Astrocyte (in vitro differentiated cells and primary cell): ENCODE measurements at regions not wholly inside any gene's neighbourhood (a gene's known extent, or its start where the extent isn't known, plus 50 kb on each side); places are given as distances from the start of the nearest gene placed in this dataset.
"Not testable (repeated sequence)": the region's sequence is repeated elsewhere in the genome, so short reads cannot be mapped to it uniquely, and the experiment has no call there.

Source experiments
- DNase-seq: peaks from one replicate; pipeline ENCODE4 v3.0.0-alpha.2; 2010; ENCODE audit warnings: low read depth
- FAIRE-seq: peaks from 2 replicates; lab custom pipeline; 2011; peaks lifted over from hg19 to GRCh38; lab: Jason Lieb, UNC
- H2AFZ ChIP-seq: 2 replicates; pipeline ENCODE4 v1.6.0; 2012; ENCODE audit warnings: low read depth, low read length, inconsistent platforms
- H3K27ac ChIP-seq: 2 replicates; pipeline ENCODE4 v1.5.1; 2011; ENCODE audit warnings: low read depth, low read length, inconsistent platforms
- H3K27me3 ChIP-seq: 2 replicates; pipeline ENCODE4 v1.6.0; 2011; ENCODE audit warnings: low read length, inconsistent platforms; ENCODE audit not compliant: insufficient read depth
- H3K36me3 ChIP-seq: 2 replicates; pipeline ENCODE4 v1.5.1; 2011; ENCODE audit warnings: low read length, inconsistent platforms; ENCODE audit not compliant: insufficient read depth
- H3K4me1 ChIP-seq: 2 replicates; pipeline ENCODE4 v1.5.1; 2011; ENCODE audit warnings: low read length, inconsistent platforms; ENCODE audit not compliant: insufficient read depth
- H3K4me2 ChIP-seq: 2 replicates; pipeline ENCODE4 v1.6.0; 2012; ENCODE audit warnings: low read length, inconsistent platforms
- H3K4me3 ChIP-seq: 2 replicates; pipeline ENCODE4 v1.5.1; 2011; ENCODE audit warnings: low read depth, mild to moderate bottlenecking, low read length, inconsistent platforms; ENCODE audit not compliant: insufficient read depth
- H3K79me2 ChIP-seq: 2 replicates; pipeline ENCODE4 v1.6.0; 2012; ENCODE audit warnings: mild to moderate bottlenecking, low read length, inconsistent platforms; ENCODE audit not compliant: insufficient read depth
- H3K9ac ChIP-seq: 2 replicates; pipeline ENCODE4 v1.6.0; 2012; ENCODE audit warnings: mild to moderate bottlenecking, low read length, inconsistent platforms
- H3K9me3 ChIP-seq: 2 replicates; pipeline ENCODE4 v1.5.1; 2012; ENCODE audit warnings: low read depth, mild to moderate bottlenecking, low read length, inconsistent platforms; ENCODE audit not compliant: insufficient read depth
- H4K20me1 ChIP-seq: 2 replicates; pipeline ENCODE4 v1.6.0; 2012; ENCODE audit warnings: low read length, inconsistent platforms; ENCODE audit not compliant: insufficient read depth
- H3K27ac Mint-ChIP-seq: one replicate; pipeline ENCODE4 v1.8.0; 2021; ENCODE audit warnings: mild to moderate bottlenecking, mixed read lengths; ENCODE audit not compliant: unreplicated experiment
- H3K27me3 Mint-ChIP-seq: one replicate; pipeline ENCODE4 v1.8.0; 2021; ENCODE audit warnings: low read depth, mixed read lengths; ENCODE audit not compliant: unreplicated experiment
- H3K36me3 Mint-ChIP-seq: one replicate; pipeline ENCODE4 v1.8.0; 2021; ENCODE audit warnings: low read depth, mixed read lengths; ENCODE audit not compliant: unreplicated experiment
- H3K4me1 Mint-ChIP-seq: one replicate; pipeline ENCODE4 v1.8.0; 2021; ENCODE audit warnings: low read depth, mixed read lengths; ENCODE audit not compliant: unreplicated experiment
- H3K4me3 Mint-ChIP-seq: one replicate; pipeline ENCODE4 v1.8.0; 2021; ENCODE audit warnings: mild to moderate bottlenecking, moderate library complexity, mixed read lengths; ENCODE audit not compliant: unreplicated experiment
- H3K9me3 Mint-ChIP-seq: one replicate; pipeline ENCODE4 v1.8.0; 2021; ENCODE audit warnings: mild to moderate bottlenecking, mixed read lengths; ENCODE audit not compliant: unreplicated experiment
- CTCF ChIP-seq: IDR thresholded peaks from 2 replicates; pipeline ENCODE4 v1.5.1; 2011; ENCODE audit warnings: low read depth, mild to moderate bottlenecking, inconsistent platforms, low read length, moderate library complexity; ENCODE audit not compliant: insufficient read depth
- EZH2 ChIP-seq: IDR thresholded peaks from 2 replicates; pipeline ENCODE4 v1.6.1; 2012; ENCODE audit warnings: mild to moderate bottlenecking, low read length, inconsistent platforms; ENCODE audit not compliant: insufficient read depth

GRCh38 chr17:62300697-62301096 lies 79.7 kb upstream of the EFCAB3 start:
- no peak for TF ChIP-seq EZH2
- TF ChIP-seq CTCF = no peak
- no peaks in the 10 kb centered on the region for H3K27me3 ChIP-seq
- no peaks in the 10 kb centered on the region for H4K20me1 ChIP-seq
- H3K4me1 ChIP-seq = no peaks in the 10 kb centered on the region
- no peaks in the 10 kb centered on the region for H3K79me2 ChIP-seq
- H3K9ac ChIP-seq = no peak overlapping the region
- no peak for FAIRE-seq
- Mint-ChIP-seq H3K4me1 (no peaks in the 10 kb centered on the region), H3K9me3 (peaks cover 4% of the 10 kb centered on the region), H3K27ac (no peak overlapping the region), H3K36me3 (no peaks in the 10 kb centered on the region), H3K27me3 (peaks cover 2% of the 10 kb centered on the region), H3K4me3 (no peak overlapping the region)
- no peak overlapping the region for H3K4me3 ChIP-seq
- no peak overlapping the region for H3K4me2 ChIP-seq
- no peaks in the 10 kb centered on the region for H3K36me3 ChIP-seq
- H3K27ac ChIP-seq = no peak overlapping the region
- no peaks in the 10 kb centered on the region for H3K9me3 ChIP-seq
- no peak overlapping the region for H2AFZ ChIP-seq
- no peak for DNase-seq

DNA sequence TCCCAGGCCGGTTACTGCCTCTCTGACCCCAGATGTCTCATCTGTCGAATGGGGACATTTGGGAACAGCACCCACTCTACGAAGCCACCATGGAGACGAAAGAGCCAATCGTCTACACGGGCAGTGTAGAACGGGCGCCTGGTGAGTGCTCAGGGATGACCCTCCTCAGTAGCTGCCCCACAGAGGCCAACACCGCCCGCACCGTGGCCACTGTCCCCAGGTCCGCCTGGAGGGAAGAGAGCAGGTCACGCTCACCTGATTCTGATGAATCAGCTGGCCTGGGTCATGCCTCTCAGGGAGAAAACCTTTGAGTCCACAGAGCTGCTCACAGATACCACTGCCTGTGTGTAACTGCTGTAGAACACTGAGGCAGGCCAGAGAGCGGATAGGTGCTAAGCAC lies 105.1 kb upstream of the EFCAB3 start:
- not testable (repeated sequence) for H3K4me1 ChIP-seq, H3K9me3 Mint-ChIP-seq, H3K79me2 ChIP-seq, H3K27me3 ChIP-seq, H3K4me3 Mint-ChIP-seq, H3K36me3 ChIP-seq, H4K20me1 ChIP-seq, H3K9me3 ChIP-seq, FAIRE-seq, H3K4me1 Mint-ChIP-seq, H3K27me3 Mint-ChIP-seq, H3K27ac ChIP-seq, H3K4me3 ChIP-seq, H3K9ac ChIP-seq, H3K4me2 ChIP-seq, H2AFZ ChIP-seq, H3K36me3 Mint-ChIP-seq, H3K27ac Mint-ChIP-seq, DNase-seq

- not testable (repeated sequence) for H3K27ac Mint-ChIP-seq, H3K27me3 Mint-ChIP-seq, H3K4me1 Mint-ChIP-seq, H3K4me3 Mint-ChIP-seq, H3K27me3 ChIP-seq, H3K9me3 Mint-ChIP-seq, H4K20me1 ChIP-seq, H2AFZ ChIP-seq, H3K4me2 ChIP-seq, H3K4me1 ChIP-seq, H3K79me2 ChIP-seq, H3K36me3 ChIP-seq, DNase-seq, FAIRE-seq, H3K36me3 Mint-ChIP-seq, H3K9me3 ChIP-seq, H3K4me3 ChIP-seq, H3K27ac ChIP-seq, H3K9ac ChIP-seq
Measured at GRCh38 chr17:62268361-62268760, 112.0 kb upstream of the EFCAB3 start.

- not testable (repeated sequence) for H3K27me3 Mint-ChIP-seq
Measured at GRCh38 chr17:62264974-62265373, 115.4 kb upstream of the EFCAB3 start.

GRCh38 chr17:62255791-62256190 lies 124.6 kb upstream of the EFCAB3 start:
- not testable (repeated sequence) for H3K9me3 ChIP-seq, H3K27ac ChIP-seq, H3K4me2 ChIP-seq, H3K4me1 ChIP-seq, H3K36me3 ChIP-seq, H3K27ac Mint-ChIP-seq, H3K4me3 ChIP-seq, H2AFZ ChIP-seq, H3K9me3 Mint-ChIP-seq, H3K79me2 ChIP-seq, H3K27me3 ChIP-seq, H3K4me3 Mint-ChIP-seq, H3K9ac ChIP-seq, DNase-seq, H4K20me1 ChIP-seq, H3K36me3 Mint-ChIP-seq, FAIRE-seq, H3K27me3 Mint-ChIP-seq, H3K4me1 Mint-ChIP-seq

More at GRCh38 chr17:62264974-62265373, 115.4 kb upstream of the EFCAB3 start:
- not testable (repeated sequence) for H3K4me3 ChIP-seq, H3K36me3 Mint-ChIP-seq, H3K9ac ChIP-seq, H3K9me3 ChIP-seq, H3K4me1 Mint-ChIP-seq, H3K27ac ChIP-seq, H3K9me3 Mint-ChIP-seq, H3K4me2 ChIP-seq, H3K27ac Mint-ChIP-seq, H3K27me3 ChIP-seq, DNase-seq, H3K4me3 Mint-ChIP-seq, H3K79me2 ChIP-seq, FAIRE-seq, H3K36me3 ChIP-seq, H3K4me1 ChIP-seq, H4K20me1 ChIP-seq, H2AFZ ChIP-seq
